Chondrocyte (in vitro differentiated cells): ENCODE measurements at regions not wholly inside any gene's neighbourhood (a gene's known extent, or its start where the extent isn't known, plus 50 kb on each side); places are given as distances from the start of the nearest gene placed in this dataset.
"Not testable (repeated sequence)": the region's sequence is repeated elsewhere in the genome, so short reads cannot be mapped to it uniquely, and the experiment has no call there.

Source experiments
- DNase-seq: peaks from one replicate; pipeline ENCODE4 v3.0.0; 2021; ENCODE audit warnings: mixed read lengths, low spot score
- H3K27ac Mint-ChIP-seq: one replicate; pipeline ENCODE4 v1.8.0; 2021; ENCODE audit warnings: mild to moderate bottlenecking, moderate library complexity, mixed read lengths; ENCODE audit not compliant: unreplicated experiment
- H3K27me3 Mint-ChIP-seq: 2 replicates; pipeline ENCODE4 v1.8.0; 2021; ENCODE audit warnings: low read depth, mixed read lengths
- H3K36me3 Mint-ChIP-seq: 2 replicates; pipeline ENCODE4 v1.8.0; 2021; ENCODE audit warnings: low read depth, mixed read lengths
- H3K4me1 Mint-ChIP-seq: 2 replicates; pipeline ENCODE4 v1.8.0; 2021; ENCODE audit warnings: low read depth, mild to moderate bottlenecking, mixed read lengths
- H3K4me3 Mint-ChIP-seq: one replicate; pipeline ENCODE4 v1.8.0; 2021; ENCODE audit warnings: mild to moderate bottlenecking, moderate library complexity, mixed read lengths; ENCODE audit not compliant: unreplicated experiment
- H3K9me3 Mint-ChIP-seq: 2 replicates; pipeline ENCODE4 v1.8.0; 2021; ENCODE audit warnings: low read depth, mixed read lengths
- TF ChIP-seq, protein P1 (sequence below): fragments of 200-600 bp; sonication (generic); IDR thresholded peaks from 2 replicates; pipeline ENCODE4 v1.5.0; 2021; ENCODE audit warnings: antibody characterized with exemption, mild to moderate bottlenecking, moderate library complexity

DNA sequence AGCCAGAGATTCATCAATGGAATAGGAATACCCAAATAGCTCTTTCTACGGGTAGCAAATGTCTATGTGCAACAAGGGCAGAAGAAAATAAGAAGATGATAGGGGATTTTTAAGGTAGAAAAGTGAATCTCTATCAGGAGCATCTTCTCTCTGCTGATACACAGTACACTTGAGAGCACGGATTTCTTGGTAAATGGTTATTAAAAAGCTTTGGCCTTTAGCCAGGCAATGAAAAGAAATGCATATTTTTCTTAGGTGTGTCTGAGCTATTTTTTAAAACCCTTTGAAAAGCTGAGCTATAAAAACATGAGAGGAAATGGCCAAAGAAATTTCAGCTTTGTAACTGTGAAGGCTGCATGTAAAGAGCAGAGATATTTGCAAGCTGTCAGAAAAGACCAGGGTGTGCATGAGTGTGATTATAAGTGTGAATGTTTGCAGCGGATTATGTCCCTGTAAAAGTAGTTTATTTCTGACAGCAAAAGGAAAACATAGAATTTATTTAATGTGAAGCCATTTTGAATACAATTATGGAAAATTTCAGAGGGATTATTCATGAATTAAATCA lies 487.1 kb upstream of the PIK3R1 start:
- peaks cover 48% of the 10 kb centered on the region for H3K4me1 Mint-ChIP-seq
- TF ChIP-seq, protein P1, sequence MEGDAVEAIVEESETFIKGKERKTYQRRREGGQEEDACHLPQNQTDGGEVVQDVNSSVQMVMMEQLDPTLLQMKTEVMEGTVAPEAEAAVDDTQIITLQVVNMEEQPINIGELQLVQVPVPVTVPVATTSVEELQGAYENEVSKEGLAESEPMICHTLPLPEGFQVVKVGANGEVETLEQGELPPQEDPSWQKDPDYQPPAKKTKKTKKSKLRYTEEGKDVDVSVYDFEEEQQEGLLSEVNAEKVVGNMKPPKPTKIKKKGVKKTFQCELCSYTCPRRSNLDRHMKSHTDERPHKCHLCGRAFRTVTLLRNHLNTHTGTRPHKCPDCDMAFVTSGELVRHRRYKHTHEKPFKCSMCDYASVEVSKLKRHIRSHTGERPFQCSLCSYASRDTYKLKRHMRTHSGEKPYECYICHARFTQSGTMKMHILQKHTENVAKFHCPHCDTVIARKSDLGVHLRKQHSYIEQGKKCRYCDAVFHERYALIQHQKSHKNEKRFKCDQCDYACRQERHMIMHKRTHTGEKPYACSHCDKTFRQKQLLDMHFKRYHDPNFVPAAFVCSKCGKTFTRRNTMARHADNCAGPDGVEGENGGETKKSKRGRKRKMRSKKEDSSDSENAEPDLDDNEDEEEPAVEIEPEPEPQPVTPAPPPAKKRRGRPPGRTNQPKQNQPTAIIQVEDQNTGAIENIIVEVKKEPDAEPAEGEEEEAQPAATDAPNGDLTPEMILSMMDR: no peak
- H3K9me3 Mint-ChIP-seq: no peaks in the 10 kb centered on the region
- H3K27me3 Mint-ChIP-seq: no peaks in the 10 kb centered on the region
- H3K27ac Mint-ChIP-seq: no peak overlapping the region
- no peaks in the 10 kb centered on the region for H3K36me3 Mint-ChIP-seq
- no peak overlapping the region for H3K4me3 Mint-ChIP-seq
- no peak for DNase-seq

DNA sequence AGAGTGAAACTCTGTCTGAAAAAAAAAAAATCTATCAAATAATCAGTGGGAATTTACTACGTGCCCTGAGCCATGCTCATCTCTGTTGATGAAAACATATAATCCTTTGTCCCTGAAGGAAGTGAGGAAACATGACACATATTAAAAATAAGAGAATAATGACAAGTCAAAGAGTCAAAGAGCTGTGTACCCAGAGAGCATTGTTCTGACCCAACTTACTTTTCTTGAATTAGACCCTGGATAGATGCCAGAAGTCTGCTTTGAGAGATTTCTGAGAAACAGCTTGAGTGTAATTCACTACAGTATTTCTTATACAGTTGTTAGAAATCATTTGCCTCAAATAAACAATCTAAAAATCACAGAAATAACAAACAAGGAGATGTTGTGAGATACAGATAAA lies 490.0 kb upstream of the PIK3R1 start:
- H3K27me3 Mint-ChIP-seq: no peaks in the 10 kb centered on the region
- TF ChIP-seq, protein P1: no peak
- DNase-seq: no peak
- peaks cover 39% of the 10 kb centered on the region for H3K4me1 Mint-ChIP-seq
- no peak overlapping the region for H3K27ac Mint-ChIP-seq
- no peak overlapping the region for H3K4me3 Mint-ChIP-seq
- H3K9me3 Mint-ChIP-seq: no peaks in the 10 kb centered on the region
- no peaks in the 10 kb centered on the region for H3K36me3 Mint-ChIP-seq

DNA sequence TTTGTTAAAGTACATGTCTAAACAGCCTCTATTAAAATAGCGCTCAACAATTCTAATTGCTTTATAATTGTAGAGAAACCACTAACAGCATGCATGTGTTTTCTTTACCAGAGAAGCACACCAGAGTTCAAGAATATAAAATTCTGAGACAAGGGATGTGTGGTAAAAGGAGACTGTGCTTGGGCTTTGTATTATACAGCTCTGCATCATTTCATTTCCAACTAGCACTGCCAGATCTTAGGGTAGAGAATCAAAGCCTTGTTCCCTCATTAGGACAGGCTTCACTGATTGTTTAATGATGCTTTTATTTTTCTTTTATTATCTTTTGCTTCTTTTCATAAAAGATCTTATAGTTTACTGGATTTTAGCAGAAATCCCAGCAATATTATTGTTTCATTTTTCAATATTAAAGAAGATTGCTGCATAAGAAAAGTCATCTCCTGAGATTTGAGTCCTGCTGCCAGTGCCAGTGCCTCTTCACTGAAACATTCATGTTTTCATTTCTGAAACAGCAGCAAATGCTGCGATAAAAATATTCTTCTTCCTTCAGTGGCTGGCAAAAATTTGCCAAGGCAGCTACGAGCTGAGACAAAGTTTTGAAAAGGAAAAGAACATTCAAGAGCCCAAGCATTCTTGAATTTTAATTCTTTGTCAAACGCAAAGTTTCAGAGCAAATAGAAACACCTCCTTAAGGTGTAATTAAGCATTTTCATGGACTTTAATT lies 491.0 kb upstream of the PIK3R1 start:
- peaks cover 37% of the 10 kb centered on the region for H3K4me1 Mint-ChIP-seq
- no peak for DNase-seq
- H3K4me3 Mint-ChIP-seq: peak overlapping the region; percentile 38
- TF ChIP-seq, protein P1: no peak
- H3K36me3 Mint-ChIP-seq: no peaks in the 10 kb centered on the region
- no peaks in the 10 kb centered on the region for H3K27me3 Mint-ChIP-seq
- H3K27ac Mint-ChIP-seq: no peak overlapping the region
- H3K9me3 Mint-ChIP-seq: no peaks in the 10 kb centered on the region

DNA sequence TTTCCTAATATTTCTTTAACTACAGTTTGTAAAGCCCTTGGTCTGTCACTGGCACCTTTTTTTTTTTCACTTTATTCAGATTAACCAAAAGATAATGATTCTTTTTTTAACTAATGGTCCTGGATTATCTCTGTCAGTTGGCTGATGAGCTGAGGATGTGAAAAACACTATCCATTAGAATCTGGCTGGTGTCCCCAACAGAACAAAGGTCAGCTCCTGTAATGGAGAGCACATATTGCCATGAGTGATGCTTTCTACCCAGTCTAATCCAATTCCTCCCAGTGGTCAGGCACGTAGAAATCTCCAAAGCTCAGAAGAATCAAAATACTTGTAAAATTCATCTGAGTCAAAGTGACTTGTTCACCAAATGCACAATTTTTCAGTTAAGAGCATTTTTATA lies 491.7 kb upstream of the PIK3R1 start:
- H3K36me3 Mint-ChIP-seq: no peaks in the 10 kb centered on the region
- H3K4me3 Mint-ChIP-seq: no peak overlapping the region
- H3K27me3 Mint-ChIP-seq: no peaks in the 10 kb centered on the region
- TF ChIP-seq, protein P1: no peak
- no peak for DNase-seq
- no peak overlapping the region for H3K27ac Mint-ChIP-seq
- H3K9me3 Mint-ChIP-seq: no peaks in the 10 kb centered on the region
- peaks cover 30% of the 10 kb centered on the region for H3K4me1 Mint-ChIP-seq

DNA sequence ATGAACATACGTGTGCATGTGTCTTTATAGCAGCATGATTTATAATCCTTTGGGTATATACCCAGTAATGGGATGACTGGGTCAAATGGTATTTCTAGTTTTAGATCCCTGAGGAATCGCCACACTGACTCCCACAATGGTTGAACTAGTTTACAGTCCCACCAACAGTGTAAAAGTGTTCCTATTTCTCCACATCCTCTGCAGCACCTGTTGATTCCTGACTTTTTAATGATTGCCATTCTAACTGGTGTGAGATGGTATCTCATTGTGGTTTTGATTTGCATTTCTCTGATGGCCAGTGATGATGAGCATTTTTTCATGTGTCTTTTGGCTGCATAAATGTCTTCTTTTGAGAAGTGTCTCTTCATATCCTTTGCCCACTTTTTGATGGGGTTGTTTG lies 493.0 kb upstream of the PIK3R1 start:
- not testable (repeated sequence) for H3K36me3 Mint-ChIP-seq, H3K4me3 Mint-ChIP-seq, DNase-seq, H3K27me3 Mint-ChIP-seq, H3K27ac Mint-ChIP-seq, H3K9me3 Mint-ChIP-seq
- H3K4me1 Mint-ChIP-seq: peaks cover 20% of the 10 kb centered on the region
